ENCODE measurements at regions not wholly inside any gene's neighbourhood (a gene's known extent, or its start where the extent isn't known, plus 50 kb on each side); places are given as distances from the start of the nearest gene placed in this dataset.

DNA sequence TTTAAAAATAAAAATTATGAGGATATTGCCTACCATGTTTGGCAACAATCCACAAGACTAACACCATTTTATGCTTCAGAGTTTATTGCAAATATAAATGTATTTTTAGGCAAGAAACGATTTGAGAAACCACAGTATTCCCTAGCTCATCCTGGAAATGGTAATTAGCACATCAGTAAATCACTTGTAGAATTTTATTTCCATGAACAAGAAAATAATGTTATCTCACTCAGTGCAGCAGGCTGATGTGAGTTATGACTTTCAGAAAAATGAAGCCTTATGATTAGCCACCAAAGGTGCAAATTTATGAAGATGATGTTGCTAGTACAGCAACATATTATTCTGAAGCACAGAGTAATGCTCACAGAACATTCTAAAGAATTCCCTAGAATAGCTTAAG is 127.7 kb upstream of the GJE1 start:
- no peaks in the 10 kb centered on the region for H3F3A ChIP-seq (ENCODE audit: insufficient read depth, low read length, poor library complexity, severe bottlenecking)
- H2AFZ ChIP-seq (ENCODE audit: low read depth, low read length) = no peak overlapping the region
- no peak overlapping the region for H3K4me3 ChIP-seq (ENCODE audit: low read length)
- H3K79me2 ChIP-seq (replicated peaks; ENCODE audit: insufficient read depth, low read length) = no peaks in the 10 kb centered on the region
- H3K27ac ChIP-seq (ENCODE audit: low read length) = no peak overlapping the region
- no peaks in the 10 kb centered on the region for H3K9me3 ChIP-seq (ENCODE audit: low read length)
- H4K20me1 ChIP-seq (ENCODE audit: insufficient read depth) = no peaks in the 10 kb centered on the region
- H3K9me2 ChIP-seq (ENCODE audit: insufficient read depth, low read length) = no peaks in the 10 kb centered on the region
- TF ChIP-seq EP300 (conservative IDR thresholded peaks at IDR 0.05; ENCODE audit: poor library complexity, severe bottlenecking) (no peak), POLR2AphosphoS5 (IDR thresholded peaks at IDR 0.05) (no peak), CTCF (IDR thresholded peaks at IDR 0.05; ENCODE audit: poor library complexity, severe bottlenecking) (no peak), MXI1 (conservative IDR thresholded peaks at IDR 0.05; ENCODE audit: poor library complexity, severe bottlenecking) (no peak), SMC3 (conservative IDR thresholded peaks at IDR 0.05; ENCODE audit: poor library complexity) (no peak), REST (IDR thresholded peaks at IDR 0.05; ENCODE audit: borderline replicate concordance) (no peak)
- no peaks in the 10 kb centered on the region for H3K27me3 ChIP-seq (ENCODE audit: insufficient read depth, low read depth, low read length)
- H3K9ac ChIP-seq (ENCODE audit: low read length) = no peak overlapping the region
- no peaks in the 10 kb centered on the region for H3K36me3 ChIP-seq (ENCODE audit: insufficient read depth, low read length)
- no peak overlapping the region for H3K4me2 ChIP-seq (ENCODE audit: low read length)

GRCh38 chr6:142002825-142003405 is 129.8 kb upstream of the GJE1 start:
- H3K27ac ChIP-seq (ENCODE audit: low read length) = no peak overlapping the region
- H3K9me3 ChIP-seq (ENCODE audit: low read length) = no peaks in the 10 kb centered on the region
- no peak overlapping the region for H2AFZ ChIP-seq (ENCODE audit: low read depth, low read length)
- TF ChIP-seq EP300 (conservative IDR thresholded peaks at IDR 0.05; ENCODE audit: poor library complexity, severe bottlenecking) (no peak), MXI1 (conservative IDR thresholded peaks at IDR 0.05; ENCODE audit: poor library complexity, severe bottlenecking) (no peak), SMC3 (conservative IDR thresholded peaks at IDR 0.05; ENCODE audit: poor library complexity) (no peak), TAF1 (IDR thresholded peaks at IDR 0.05; ENCODE audit: low read depth) (no peak), POLR2AphosphoS5 (IDR thresholded peaks at IDR 0.05) (no peak), REST (IDR thresholded peaks at IDR 0.05; ENCODE audit: borderline replicate concordance) (no peak), CTCF (IDR thresholded peaks at IDR 0.05; ENCODE audit: poor library complexity, severe bottlenecking) (no peak), RAD21 (conservative IDR thresholded peaks at IDR 0.05) (no peak), EZH2 (IDR thresholded peaks at IDR 0.05; ENCODE audit: borderline replicate concordance, insufficient read depth, low read length, poor library complexity, severe bottlenecking) (no peak)
- no peaks in the 10 kb centered on the region for H3K27me3 ChIP-seq (ENCODE audit: insufficient read depth, low read depth, low read length)
- no peaks in the 10 kb centered on the region for H3F3A ChIP-seq (ENCODE audit: insufficient read depth, low read length, poor library complexity, severe bottlenecking)
- H3K36me3 ChIP-seq (ENCODE audit: insufficient read depth, low read length) = no peaks in the 10 kb centered on the region
- no peak overlapping the region for H3K9ac ChIP-seq (ENCODE audit: low read length)
- H3K9me2 ChIP-seq (ENCODE audit: insufficient read depth, low read length) = no peaks in the 10 kb centered on the region
- no peaks in the 10 kb centered on the region for H3K79me2 ChIP-seq (replicated peaks; ENCODE audit: insufficient read depth, low read length)
- H3K4me3 ChIP-seq (ENCODE audit: low read length) = no peak overlapping the region
- H3K4me2 ChIP-seq (ENCODE audit: low read length) = no peak overlapping the region
- no peaks in the 10 kb centered on the region for H4K20me1 ChIP-seq (ENCODE audit: insufficient read depth)

Measured in neural cell (in vitro differentiated cells).